Epidermal melanocyte (primary cell): ENCODE measurements at regions not wholly inside any gene's neighbourhood (a gene's known extent, or its start where the extent isn't known, plus 50 kb on each side); places are given as distances from the start of the nearest gene placed in this dataset.
"Not testable (repeated sequence)": the region's sequence is repeated elsewhere in the genome, so short reads cannot be mapped to it uniquely, and the experiment has no call there.

Experiments used
- DNase-seq: peaks from one replicate; pipeline ENCODE4 v3.0.0; 2011; ENCODE audit warnings: low spot score; ENCODE audit not compliant: insufficient read length

DNA sequence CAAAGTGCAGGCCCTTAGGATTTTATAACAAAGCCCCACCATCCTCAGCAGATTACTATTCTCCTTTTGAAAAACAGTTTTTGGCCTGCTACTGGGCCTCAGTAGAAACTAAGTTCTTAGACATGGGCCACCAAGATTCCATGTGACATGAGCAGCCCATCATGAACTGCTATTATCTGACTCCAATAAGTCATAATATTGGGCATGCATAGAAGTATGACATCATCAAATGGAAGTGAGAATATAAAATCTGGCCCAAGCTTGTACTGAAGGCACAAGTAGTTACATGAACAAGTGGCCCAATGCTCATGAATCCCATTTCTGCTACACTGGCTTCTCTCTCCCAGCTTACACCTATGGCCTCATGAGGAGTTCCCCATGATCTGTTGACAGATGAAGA is 404.8 kb downstream of the EPHA5 start:
- no peak for DNase-seq

DNA sequence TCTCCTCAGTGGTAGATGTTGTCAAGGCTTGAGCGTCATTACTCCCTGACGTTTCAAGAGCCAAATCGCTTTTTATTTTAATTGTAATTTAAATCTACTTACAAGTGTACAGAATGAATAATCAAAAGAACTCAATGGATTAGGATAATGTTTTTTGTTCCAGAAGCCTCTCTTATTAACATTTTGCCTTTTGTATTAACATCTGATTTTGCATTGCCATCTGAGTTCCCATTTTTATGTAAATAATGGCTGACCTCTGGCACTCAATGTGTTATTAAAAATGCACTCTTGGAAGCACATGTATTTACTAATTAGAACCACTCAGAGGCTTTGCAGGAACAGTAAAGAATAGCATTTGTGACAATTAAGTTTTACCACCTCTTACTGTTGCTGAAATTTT is 411.0 kb downstream of the EPHA5 start:
- DNase-seq, result no peak

DNA sequence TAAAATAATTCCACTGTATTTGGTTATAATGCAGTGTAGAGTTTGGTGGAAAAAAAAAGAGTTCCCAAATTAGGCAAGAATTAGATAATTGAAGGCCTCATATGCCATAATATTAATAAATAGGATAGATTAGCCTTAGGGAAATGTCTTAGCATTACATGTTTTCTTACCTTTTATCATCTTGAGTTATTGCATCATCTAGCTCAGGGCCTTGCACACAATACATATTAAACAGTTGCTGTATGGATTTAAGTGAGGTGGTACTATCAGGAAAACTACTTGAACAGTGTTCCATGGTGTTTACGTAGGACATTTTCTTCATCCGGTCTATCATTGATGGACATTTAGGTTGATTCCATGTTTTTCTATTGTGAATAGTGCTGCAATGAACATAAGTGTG is 419.4 kb downstream of the EPHA5 start:
- no peak for DNase-seq

DNA sequence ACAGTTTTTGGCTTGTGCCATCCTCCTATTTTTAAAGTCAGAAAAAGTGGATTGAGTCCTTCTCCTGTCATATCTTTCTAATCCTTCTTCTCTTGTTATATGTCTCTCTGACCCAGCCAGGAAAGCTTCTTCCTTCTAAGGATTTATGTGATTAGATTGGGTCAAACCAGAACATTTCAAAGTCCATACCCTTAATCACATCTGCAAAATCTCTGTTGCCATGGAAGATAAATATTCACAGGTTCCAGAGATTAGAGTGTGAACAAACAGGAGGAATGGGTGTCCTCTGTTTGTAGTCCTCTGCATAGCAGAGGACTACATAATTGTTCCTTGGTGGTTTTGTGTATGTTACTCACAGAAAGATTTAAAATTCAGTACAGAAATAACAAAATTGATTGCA is 421.2 kb downstream of the EPHA5 start:
- DNase-seq, result no peak

DNA sequence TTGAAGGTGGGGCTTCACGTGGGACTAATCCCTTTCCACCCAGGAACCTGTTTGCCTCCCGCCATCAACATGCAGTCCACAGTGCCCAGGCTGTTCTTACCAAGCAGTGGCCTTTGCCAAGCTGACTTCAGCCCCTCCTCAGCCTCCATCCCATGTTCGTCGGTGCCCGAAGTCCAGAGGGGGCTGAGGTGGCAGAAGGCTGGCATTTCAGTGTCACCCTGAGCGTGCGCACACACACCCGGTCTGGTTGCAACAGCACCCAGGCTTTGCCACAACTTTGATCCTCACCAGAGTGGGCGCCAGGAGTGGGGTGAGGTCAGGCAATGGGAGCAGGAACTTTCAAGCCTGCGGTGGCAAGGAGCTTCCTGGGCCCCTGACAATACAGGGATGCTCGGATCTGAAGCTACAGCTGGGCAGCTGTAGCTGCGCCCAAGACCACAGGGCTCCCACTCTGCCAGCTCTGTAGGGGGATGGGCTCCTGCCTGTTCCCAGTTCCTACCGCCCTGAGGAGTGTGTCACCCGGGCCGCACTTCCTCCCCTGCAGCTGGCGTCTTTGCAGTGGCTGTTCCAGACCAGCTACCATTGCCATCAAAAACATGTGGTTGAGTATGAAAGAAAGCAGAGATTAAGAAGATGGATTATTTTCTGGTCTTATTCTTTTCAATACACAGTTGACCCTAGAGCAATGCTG is 428.0 kb downstream of the EPHA5 start:
- no peak for DNase-seq

DNA sequence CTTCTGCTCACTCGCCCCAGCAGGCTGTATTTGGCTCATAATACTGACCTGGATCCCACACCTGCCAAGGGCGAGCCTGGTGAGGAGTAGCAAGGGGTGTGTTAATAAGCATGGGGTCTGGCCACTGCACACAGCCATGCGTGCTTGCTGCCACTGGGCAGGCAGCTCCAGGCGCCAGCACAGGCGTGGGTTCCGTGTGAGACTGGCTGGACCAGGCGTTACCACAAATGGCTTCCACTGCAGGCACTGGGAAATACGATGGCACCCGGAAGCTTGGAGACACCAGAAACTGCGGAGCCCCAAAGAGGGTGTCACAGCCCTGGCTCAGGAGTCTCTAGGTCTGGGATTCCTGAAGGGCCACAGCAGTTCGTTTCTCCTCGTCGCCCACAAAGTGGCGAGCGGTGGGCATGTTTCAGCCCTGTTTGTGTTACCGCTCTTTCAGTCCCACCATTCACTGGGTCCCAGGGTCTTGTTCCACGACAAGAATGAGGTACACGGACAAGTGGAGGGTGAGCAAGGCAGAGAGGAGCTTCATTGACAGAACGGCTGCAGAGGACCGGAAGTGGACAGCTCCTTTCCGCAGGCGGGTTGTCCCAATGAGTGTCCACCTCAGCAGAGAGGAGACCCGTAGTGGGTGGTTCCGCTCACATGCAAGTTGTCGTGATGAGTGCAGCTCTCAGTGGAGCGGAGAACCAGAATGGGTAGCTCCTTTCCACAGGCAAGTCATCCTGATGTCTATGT is 428.9 kb downstream of the EPHA5 start:
- DNase-seq, result no peak

GRCh38 chr4:65234061-65234460 is 436.2 kb downstream of the EPHA5 start:
- no peak for DNase-seq

GRCh38 chr4:65227628-65228027 is 442.7 kb downstream of the EPHA5 start:
- no peak for DNase-seq

- no peak for DNase-seq
Observed at GRCh38 chr4:65223601-65224000, 446.7 kb downstream of the EPHA5 start.

DNA sequence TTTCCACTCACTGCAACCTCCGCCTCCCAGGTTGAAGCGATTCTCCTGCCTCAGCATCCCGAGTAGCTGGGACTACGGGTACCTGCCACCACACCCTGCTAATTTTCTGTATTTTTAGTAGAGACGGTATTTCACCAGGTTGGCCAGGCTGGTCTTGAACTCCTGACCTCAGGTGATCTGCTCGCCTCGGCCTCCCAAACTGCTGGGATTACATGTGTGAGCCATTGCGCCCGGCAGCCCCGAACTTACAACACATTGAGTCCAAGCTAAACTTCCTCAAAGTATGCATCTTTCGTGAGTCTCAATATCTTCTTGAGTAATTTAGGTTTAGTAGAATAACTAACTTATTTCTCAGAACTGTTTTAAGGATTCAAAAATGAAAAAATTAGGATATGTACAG is 447.2 kb downstream of the EPHA5 start:
- not testable (repeated sequence) for DNase-seq

DNA sequence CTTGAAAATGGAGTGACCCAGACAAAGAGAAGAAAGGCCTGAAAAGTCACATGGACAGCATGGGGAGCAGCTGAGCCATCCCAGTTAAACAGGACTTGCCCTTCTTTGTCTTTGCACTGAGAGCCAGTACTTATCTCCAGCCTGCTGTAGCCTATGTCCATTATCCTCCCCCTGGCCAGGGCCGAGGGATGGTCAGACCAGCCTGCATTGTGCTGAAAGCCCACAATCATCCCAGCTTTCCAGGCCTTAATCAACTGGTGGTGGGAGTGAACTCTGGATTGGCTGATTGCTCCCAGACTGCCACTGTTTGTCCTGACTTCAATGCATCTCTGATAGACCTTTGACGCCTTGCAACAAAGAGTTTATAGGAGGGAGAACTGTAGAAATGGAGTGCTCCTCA is 453.1 kb downstream of the EPHA5 start:
- no peak for DNase-seq

DNA sequence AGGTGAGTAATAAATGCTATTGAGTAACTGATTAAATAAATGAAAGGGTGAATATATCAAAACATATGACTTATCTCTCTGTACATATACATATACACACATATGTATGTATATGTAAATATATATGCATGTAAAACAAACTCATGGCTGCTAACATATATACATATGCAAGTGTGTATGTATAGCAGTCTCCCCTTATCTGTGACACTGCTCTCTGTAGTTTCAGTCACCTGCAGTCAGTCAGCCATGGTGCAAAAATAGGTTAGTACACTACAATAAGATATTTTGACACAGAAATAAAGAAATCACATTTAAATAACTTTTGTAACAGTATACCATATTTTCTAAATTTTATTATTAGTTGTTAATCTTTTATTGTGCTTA is 467.4 kb downstream of the EPHA5 start:
- DNase-seq, result no peak

GRCh38 chr4:65202165-65202852 is 468.0 kb downstream of the EPHA5 start:
- no peak for DNase-seq

- DNase-seq, result no peak
Observed at GRCh38 chr4:65195666-65196065, 474.6 kb downstream of the EPHA5 start.

DNA sequence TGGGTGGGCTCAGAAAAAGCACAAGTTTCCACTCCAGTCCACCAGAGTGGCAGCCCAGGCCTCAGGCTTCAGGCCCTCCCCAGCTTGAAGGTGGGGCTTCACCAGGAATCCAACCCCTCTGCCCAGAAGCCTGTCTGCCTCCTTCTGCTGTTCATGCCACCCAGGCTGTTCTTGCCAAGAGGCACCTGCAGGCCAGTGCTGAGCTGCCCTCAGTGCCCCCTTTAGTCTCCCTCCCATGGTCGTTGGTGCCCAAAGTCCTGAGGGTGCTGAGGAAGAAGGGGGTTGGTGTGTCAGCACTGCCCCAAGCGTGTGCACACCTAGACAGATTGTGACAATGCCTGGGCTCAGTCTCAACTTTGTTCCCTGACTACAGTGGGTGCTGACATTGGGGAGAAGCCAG is 475.3 kb downstream of the EPHA5 start:
- no peak for DNase-seq

- DNase-seq, result no peak
Observed at GRCh38 chr4:65193985-65194384, 476.3 kb downstream of the EPHA5 start.

DNA sequence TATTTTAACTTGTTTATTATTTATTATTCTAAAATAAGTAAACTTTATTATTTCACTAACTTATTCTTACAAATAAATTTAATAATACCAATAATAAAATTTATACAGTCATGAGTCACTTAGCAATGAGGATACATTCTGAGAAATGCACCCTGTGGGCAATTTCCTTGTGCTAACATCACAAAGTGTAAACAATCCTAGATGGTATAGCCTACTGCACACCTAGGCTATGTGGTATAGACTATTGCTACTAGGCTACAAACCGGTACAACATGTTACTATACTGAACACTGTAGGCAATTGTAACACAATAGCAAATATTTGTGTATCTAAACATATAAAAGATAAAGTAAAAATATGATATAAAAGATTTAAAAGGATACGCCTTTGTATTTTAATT is 479.5 kb downstream of the EPHA5 start:
- DNase-seq, result no peak

DNA sequence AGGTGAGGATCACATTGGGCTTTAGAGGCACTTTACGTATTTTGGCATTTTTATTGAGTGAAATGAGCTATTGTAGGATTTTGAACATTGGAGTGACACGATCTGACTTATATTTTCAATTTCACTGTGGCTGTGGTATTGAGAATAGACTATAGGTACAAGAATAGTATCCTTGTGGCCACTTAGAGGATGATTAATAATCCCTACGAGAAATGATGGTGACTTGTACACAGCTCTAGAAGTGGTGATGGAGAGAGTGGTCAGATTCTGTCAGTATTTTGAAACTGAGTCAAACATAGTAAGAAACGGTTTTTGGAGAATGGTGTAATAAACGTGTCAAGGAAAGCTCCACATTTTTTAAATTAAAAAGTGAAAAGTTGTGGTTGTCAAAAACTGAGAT is 494.7 kb downstream of the EPHA5 start:
- no peak for DNase-seq

GRCh38 chr4:65170768-65171514 is 499.3 kb downstream of the EPHA5 start:
- no peak for DNase-seq

- DNase-seq, result no peak
Observed at GRCh38 chr4:65167719-65168118, 502.6 kb downstream of the EPHA5 start.

DNA sequence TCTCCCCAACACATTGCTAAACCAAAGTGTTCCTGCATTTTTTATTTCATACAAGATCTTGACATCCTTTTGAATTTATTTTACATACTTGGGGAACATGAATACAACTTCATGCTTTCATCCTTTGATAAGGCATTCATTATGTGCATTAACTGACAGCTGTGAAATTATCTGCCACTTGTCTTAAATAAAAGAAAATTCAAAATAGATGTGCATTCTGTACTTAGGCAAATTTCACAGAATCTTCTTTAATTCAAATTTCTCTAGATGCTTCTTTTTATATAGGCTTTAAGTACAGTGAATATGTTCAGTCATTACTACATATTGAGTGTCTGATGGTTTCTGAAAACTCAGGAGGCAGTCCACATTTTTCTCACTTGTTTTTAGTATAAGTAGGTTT is 518.1 kb downstream of the EPHA5 start:
- DNase-seq, result no peak

DNA sequence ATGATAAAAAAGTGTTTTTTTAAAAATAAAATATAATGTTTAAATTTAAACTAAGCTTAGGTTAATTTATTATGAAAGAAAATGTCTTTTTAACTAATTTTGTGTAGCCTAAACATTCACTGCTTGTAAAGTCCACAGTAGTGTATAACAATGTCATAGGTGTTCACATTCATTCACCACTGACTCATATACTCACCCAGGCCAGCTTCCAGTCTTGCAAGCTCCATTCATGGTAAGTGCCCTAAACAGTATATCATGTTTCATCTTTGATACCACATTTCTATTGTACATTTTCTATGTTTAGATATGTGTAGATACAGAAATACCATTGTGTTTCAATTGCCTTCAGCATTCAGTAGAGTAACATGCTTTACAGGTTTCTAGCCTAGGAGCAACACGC is 530.3 kb downstream of the EPHA5 start:
- no peak for DNase-seq
